GM12873 (cell line): ENCODE measurements at regions not wholly inside any gene's neighbourhood (a gene's known extent, or its start where the extent isn't known, plus 50 kb on each side); places are given as distances from the start of the nearest gene placed in this dataset.

Source experiments
- TF ChIP-seq, protein P1 (sequence below): IDR thresholded peaks from 2 replicates; pipeline ENCODE4 v1.5.1; 2012; ENCODE audit warnings: low read depth, mild to moderate bottlenecking, moderate library complexity, low read length, control low read depth; ENCODE audit not compliant: insufficient read depth; ENCODE audit errors: missing control alignments

- TF ChIP-seq, protein P1, sequence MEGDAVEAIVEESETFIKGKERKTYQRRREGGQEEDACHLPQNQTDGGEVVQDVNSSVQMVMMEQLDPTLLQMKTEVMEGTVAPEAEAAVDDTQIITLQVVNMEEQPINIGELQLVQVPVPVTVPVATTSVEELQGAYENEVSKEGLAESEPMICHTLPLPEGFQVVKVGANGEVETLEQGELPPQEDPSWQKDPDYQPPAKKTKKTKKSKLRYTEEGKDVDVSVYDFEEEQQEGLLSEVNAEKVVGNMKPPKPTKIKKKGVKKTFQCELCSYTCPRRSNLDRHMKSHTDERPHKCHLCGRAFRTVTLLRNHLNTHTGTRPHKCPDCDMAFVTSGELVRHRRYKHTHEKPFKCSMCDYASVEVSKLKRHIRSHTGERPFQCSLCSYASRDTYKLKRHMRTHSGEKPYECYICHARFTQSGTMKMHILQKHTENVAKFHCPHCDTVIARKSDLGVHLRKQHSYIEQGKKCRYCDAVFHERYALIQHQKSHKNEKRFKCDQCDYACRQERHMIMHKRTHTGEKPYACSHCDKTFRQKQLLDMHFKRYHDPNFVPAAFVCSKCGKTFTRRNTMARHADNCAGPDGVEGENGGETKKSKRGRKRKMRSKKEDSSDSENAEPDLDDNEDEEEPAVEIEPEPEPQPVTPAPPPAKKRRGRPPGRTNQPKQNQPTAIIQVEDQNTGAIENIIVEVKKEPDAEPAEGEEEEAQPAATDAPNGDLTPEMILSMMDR = no peak
Measured at GRCh38 chr15:69893863-69894262, 203.9 kb downstream of the TLE3 start.

DNA sequence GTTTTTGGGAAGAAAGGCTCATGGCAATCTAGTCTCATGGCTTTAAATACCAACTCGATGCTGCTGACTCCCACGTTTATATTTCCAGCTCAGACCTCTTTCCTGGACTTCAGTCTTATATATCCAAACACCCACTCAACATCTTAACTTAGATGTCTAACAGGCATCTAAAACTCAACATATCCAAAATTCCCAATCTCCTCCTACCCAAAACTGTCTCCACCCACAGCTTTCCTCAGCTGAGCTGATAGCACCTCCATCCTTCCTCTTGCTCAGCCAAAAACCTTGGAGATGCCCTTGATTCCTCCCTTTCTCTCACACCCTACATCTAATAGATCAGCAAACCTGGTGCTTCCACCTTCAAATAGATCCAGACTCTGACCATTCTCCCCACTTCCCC, 202.5 kb downstream of the TLE3 start:
- TF ChIP-seq, protein P1 = no peak

GRCh38 chr15:69896606-69897005, 201.1 kb downstream of the TLE3 start:
- TF ChIP-seq, protein P1 = no peak

DNA sequence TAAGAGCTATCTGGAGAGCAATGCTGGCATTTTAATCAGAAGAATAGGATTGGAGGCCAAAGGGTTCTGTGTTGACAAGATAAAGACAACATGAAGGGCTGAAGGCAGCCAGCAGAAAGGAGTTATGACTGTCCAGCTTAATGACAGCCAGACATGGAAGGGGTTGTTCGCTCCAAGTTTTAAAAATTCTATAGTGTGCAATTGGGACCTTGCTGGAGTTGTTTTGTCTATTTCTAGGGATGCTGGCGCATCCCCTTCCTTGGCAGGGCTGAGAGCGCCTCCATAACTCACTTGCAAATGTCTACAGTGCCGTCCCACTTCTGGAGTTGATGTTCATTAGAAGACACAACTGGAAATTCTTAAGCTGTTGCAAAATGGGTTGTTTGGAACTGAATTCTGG, 200.7 kb downstream of the TLE3 start:
- TF ChIP-seq, protein P1 = no peak

GRCh38 chr15:69897471-69898237, 200.1 kb downstream of the TLE3 start:
- TF ChIP-seq, protein P1 = no peak

GRCh38 chr15:69898243-69898642, 199.5 kb downstream of the TLE3 start:
- TF ChIP-seq, protein P1 = no peak

DNA sequence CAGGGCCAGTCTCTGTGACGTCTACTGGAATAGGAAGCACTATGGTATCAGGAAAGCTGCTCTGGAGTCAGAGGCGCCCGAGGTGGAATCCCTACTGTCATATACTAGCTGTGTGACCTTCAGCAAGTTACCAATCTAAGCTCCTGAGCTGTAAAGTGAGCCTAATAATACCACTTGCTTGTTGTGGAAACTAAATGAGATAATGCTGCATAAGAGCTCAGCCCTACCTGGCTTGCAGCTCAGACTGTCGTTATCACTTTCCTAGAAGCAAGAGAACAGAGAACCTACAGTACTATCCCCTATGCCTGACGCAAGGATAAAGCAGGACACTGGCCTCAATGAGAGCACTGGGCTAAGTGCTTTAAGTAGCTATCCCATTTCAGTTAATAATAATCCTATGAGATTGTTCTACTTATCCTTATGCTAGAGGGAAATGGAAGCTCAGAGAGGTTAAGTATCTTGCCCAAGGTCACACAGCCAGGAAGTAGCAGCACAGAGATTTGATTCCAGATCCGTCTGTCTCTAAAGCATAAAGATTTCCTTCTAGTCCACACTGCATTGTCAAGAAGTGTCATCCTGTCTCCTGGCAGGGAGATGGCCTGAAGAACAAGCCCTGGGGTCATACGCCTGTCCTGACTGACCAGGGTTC, 195.2 kb downstream of the TLE3 start:
- TF ChIP-seq, protein P1 = no peak
